GM19455 (cell line): ENCODE measurements at regions not wholly inside any gene's neighbourhood (a gene's known extent, or its start where the extent isn't known, plus 50 kb on each side); places are given as distances from the start of the nearest gene placed in this dataset.

ENCODE experiments used
- ATAC-seq: cut with Tn5 transposase; IDR thresholded peaks from one replicate; pipeline ENCODE4 v1.9.1; 2021; ENCODE audit not compliant: unreplicated experiment

GRCh38 chr13:34515201-34515600 is 426.9 kb upstream of the NBEA start:
- ATAC-seq: no peak

- no peak for ATAC-seq
These were observed 420.9 kb upstream of the NBEA start for GRCh38 chr13:34521171-34521570.

- no peak for ATAC-seq
These were observed 419.3 kb upstream of the NBEA start for GRCh38 chr13:34522808-34523207.

GRCh38 chr13:34523406-34523805 is 418.7 kb upstream of the NBEA start:
- no peak for ATAC-seq

GRCh38 chr13:34533941-34534340 is 408.1 kb upstream of the NBEA start:
- no peak for ATAC-seq

- ATAC-seq: no peak
These were observed 399.7 kb upstream of the NBEA start for GRCh38 chr13:34542321-34542720.

GRCh38 chr13:34543836-34544235 is 398.2 kb upstream of the NBEA start:
- no peak for ATAC-seq

GRCh38 chr13:34545461-34545860 is 396.6 kb upstream of the NBEA start:
- no peak for ATAC-seq

- ATAC-seq: no peak
These were observed 395.5 kb upstream of the NBEA start for GRCh38 chr13:34546344-34547250.

- no peak for ATAC-seq
These were observed 394.1 kb upstream of the NBEA start for GRCh38 chr13:34547929-34548328.

GRCh38 chr13:34553376-34553775 is 388.7 kb upstream of the NBEA start:
- no peak for ATAC-seq

- no peak for ATAC-seq
These were observed 386.1 kb upstream of the NBEA start for GRCh38 chr13:34555988-34556387.

- ATAC-seq: no peak
These were observed 381.0 kb upstream of the NBEA start for GRCh38 chr13:34561033-34561432.

GRCh38 chr13:34567597-34567996 is 374.5 kb upstream of the NBEA start:
- no peak for ATAC-seq

GRCh38 chr13:34570698-34571353 is 371.2 kb upstream of the NBEA start:
- ATAC-seq: no peak

GRCh38 chr13:34571716-34572115 is 370.4 kb upstream of the NBEA start:
- ATAC-seq: no peak

GRCh38 chr13:34577051-34577450 is 365.0 kb upstream of the NBEA start:
- no peak for ATAC-seq

GRCh38 chr13:34578471-34578870 is 363.6 kb upstream of the NBEA start:
- no peak for ATAC-seq

GRCh38 chr13:34578917-34579316 is 363.2 kb upstream of the NBEA start:
- no peak for ATAC-seq

GRCh38 chr13:34583181-34583580 is 358.9 kb upstream of the NBEA start:
- ATAC-seq: no peak

GRCh38 chr13:34587576-34587975 is 354.5 kb upstream of the NBEA start:
- no peak for ATAC-seq

GRCh38 chr13:34588362-34588761 is 353.7 kb upstream of the NBEA start:
- ATAC-seq: no peak
